ENCODE measurements at regions not wholly inside any gene's neighbourhood (a gene's known extent, or its start where the extent isn't known, plus 50 kb on each side); places are given as distances from the start of the nearest gene placed in this dataset.

DNA sequence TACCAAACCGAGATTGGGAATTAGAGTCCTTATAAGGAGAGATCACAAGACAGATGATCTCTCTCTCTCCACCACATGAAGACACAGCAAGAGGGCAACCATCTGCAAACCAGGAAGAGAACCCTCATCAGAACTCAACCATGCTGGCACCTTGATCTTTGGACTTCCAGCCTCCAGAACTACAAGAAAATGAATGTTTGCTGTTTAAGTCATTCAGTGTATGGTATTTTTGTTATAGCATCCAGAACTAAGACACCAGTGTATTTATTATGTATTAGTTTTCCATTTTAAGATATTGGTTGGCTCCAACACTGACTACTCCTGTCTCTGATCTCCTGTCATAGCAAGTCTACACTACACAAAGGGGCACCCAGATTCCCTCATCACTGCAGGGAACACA, 86.9 kb downstream of the CCDC34 start (continued):
- TF ChIP-seq, protein P1, sequence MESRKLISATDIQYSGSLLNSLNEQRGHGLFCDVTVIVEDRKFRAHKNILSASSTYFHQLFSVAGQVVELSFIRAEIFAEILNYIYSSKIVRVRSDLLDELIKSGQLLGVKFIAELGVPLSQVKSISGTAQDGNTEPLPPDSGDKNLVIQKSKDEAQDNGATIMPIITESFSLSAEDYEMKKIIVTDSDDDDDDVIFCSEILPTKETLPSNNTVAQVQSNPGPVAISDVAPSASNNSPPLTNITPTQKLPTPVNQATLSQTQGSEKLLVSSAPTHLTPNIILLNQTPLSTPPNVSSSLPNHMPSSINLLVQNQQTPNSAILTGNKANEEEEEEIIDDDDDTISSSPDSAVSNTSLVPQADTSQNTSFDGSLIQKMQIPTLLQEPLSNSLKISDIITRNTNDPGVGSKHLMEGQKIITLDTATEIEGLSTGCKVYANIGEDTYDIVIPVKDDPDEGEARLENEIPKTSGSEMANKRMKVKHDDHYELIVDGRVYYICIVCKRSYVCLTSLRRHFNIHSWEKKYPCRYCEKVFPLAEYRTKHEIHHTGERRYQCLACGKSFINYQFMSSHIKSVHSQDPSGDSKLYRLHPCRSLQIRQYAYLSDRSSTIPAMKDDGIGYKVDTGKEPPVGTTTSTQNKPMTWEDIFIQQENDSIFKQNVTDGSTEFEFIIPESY (IDR thresholded peaks at IDR 0.05; ENCODE audit: extremely low read depth, insufficient replicate concordance, low read length) = no peak

DNA sequence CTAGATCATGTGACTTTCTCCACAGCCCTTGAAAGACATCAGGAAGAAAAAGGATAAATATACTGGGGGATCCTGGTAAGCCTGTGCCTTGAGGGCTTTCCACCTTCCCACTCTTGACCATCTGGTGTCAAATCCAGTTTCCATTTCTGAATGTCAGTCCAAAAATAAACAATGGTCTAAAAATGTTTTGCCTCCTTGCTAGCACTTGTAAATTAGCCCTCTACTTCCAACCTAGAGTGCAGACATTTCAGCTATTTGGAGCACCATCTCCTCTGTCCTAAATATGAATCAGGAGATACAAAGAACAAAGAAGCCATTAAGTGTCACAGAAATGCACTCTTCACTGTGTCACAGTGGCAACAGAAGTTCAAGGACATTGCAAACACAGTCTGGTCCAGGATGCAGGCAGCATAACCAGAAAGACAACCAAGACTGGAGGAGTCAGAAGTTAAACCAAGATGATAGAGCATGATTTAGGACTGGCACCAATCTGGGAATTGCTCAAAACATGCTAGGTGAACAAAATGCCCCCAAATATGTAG, 88.1 kb downstream of the CCDC34 start:
- DNase-seq (ENCODE audit: low read depth, low spot score) (no peak), ATAC-seq (no peak)
- Histone ChIP-seq H3K4me2 (ENCODE audit: low read length) (no peak overlapping the region), H2AFZ (ENCODE audit: low read depth, low read length, poor library complexity, severe bottlenecking) (no peak overlapping the region), H3K9ac (ENCODE audit: low read length) (no peak overlapping the region), H3K4me3 (replicated peaks in 1 of 2; ENCODE audit: low read depth in 1 of 2, low read length in 2 of 2) (no peak overlapping the region), H3K27me3 (ENCODE audit: insufficient read depth, low read length) (peaks cover 13% of the 10 kb centered on the region; the same call in 1 of the 2 replicates), H3K9me3 (ENCODE audit: control insufficient read depth in 1 of 2, insufficient read depth in 1 of 2, low read depth in 1 of 2, low read length in 2 of 2) (no peaks in the 10 kb centered on the region), H3K9me2 (ENCODE audit: insufficient read depth) (no peaks in the 10 kb centered on the region), H3K4me1 (ENCODE audit: control insufficient read depth in 1 of 2, insufficient read depth in 2 of 2, low read length in 2 of 2) (no peaks in the 10 kb centered on the region), H3K27ac (ENCODE audit: low read depth, low read length) (no peak overlapping the region), H3K36me3 (ENCODE audit: control insufficient read depth in 1 of 2, insufficient read depth in 2 of 2, low read length in 2 of 2) (no peaks in the 10 kb centered on the region), H3K79me2 (ENCODE audit: insufficient read depth, low read length) (no peaks in the 10 kb centered on the region), H4K20me1 (ENCODE audit: insufficient read depth) (no peaks in the 10 kb centered on the region)
- ChIA-PET RAD21 (ENCODE audit: low non-redundant PET in 1 of 2, low total read pairs in 2 of 2, uncharacterized antibody in 2 of 2, unreplicated experiment in 2 of 2) (no interaction called here), POLR2A (no interaction called here), CTCF (no interaction called here)
- BruUV-seq (replicated peaks) = no TSS peak
- intact Hi-C loops (cut with micrococcal nuclease) = no loop called here
- TF ChIP-seq EGR1 (IDR thresholded peaks at IDR 0.05; ENCODE audit: low read depth) = no peak
- no peak for TF ChIP-seq SIN3A (IDR thresholded peaks at IDR 0.05; ENCODE audit: low read depth)
- no peak for TF ChIP-seq ZNF274 (IDR thresholded peaks at IDR 0.05; ENCODE audit: low read depth, low read length)
- no peak for TF ChIP-seq EZH2phosphoT487 (IDR thresholded peaks at IDR 0.05; ENCODE audit: borderline replicate concordance)
- no peak for TF ChIP-seq SRF (IDR thresholded peaks at IDR 0.05; ENCODE audit: low read depth)
- no peak for TF ChIP-seq JUND (IDR thresholded peaks at IDR 0.05)
- TF ChIP-seq POLR2A (IDR thresholded peaks at IDR 0.05; ENCODE audit: borderline replicate concordance, extremely low read depth, insufficient read depth, insufficient read length) = no peak
- no peak for TF ChIP-seq YY1 (IDR thresholded peaks at IDR 0.05; ENCODE audit: extremely low read depth, insufficient replicate concordance, low read depth, low read length)
- TF ChIP-seq EZH2 (IDR thresholded peaks at IDR 0.05) = no peak
- no peak for TF ChIP-seq FOSL1 (IDR thresholded peaks at IDR 0.05; ENCODE audit: low read depth)
- TF ChIP-seq, protein P1 (IDR thresholded peaks at IDR 0.05; ENCODE audit: extremely low read depth, insufficient replicate concordance, low read length) = no peak
- TF ChIP-seq, protein P2, sequence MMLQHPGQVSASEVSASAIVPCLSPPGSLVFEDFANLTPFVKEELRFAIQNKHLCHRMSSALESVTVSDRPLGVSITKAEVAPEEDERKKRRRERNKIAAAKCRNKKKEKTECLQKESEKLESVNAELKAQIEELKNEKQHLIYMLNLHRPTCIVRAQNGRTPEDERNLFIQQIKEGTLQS (IDR thresholded peaks at IDR 0.05) = no peak
- TF ChIP-seq, protein P3, sequence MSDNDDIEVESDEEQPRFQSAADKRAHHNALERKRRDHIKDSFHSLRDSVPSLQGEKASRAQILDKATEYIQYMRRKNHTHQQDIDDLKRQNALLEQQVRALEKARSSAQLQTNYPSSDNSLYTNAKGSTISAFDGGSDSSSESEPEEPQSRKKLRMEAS (IDR thresholded peaks at IDR 0.05) = no peak
- TF ChIP-seq, protein P4, sequence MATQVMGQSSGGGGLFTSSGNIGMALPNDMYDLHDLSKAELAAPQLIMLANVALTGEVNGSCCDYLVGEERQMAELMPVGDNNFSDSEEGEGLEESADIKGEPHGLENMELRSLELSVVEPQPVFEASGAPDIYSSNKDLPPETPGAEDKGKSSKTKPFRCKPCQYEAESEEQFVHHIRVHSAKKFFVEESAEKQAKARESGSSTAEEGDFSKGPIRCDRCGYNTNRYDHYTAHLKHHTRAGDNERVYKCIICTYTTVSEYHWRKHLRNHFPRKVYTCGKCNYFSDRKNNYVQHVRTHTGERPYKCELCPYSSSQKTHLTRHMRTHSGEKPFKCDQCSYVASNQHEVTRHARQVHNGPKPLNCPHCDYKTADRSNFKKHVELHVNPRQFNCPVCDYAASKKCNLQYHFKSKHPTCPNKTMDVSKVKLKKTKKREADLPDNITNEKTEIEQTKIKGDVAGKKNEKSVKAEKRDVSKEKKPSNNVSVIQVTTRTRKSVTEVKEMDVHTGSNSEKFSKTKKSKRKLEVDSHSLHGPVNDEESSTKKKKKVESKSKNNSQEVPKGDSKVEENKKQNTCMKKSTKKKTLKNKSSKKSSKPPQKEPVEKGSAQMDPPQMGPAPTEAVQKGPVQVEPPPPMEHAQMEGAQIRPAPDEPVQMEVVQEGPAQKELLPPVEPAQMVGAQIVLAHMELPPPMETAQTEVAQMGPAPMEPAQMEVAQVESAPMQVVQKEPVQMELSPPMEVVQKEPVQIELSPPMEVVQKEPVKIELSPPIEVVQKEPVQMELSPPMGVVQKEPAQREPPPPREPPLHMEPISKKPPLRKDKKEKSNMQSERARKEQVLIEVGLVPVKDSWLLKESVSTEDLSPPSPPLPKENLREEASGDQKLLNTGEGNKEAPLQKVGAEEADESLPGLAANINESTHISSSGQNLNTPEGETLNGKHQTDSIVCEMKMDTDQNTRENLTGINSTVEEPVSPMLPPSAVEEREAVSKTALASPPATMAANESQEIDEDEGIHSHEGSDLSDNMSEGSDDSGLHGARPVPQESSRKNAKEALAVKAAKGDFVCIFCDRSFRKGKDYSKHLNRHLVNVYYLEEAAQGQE (IDR thresholded peaks at IDR 0.05; ENCODE audit: low read depth) = no peak
- TF ChIP-seq, protein P5, sequence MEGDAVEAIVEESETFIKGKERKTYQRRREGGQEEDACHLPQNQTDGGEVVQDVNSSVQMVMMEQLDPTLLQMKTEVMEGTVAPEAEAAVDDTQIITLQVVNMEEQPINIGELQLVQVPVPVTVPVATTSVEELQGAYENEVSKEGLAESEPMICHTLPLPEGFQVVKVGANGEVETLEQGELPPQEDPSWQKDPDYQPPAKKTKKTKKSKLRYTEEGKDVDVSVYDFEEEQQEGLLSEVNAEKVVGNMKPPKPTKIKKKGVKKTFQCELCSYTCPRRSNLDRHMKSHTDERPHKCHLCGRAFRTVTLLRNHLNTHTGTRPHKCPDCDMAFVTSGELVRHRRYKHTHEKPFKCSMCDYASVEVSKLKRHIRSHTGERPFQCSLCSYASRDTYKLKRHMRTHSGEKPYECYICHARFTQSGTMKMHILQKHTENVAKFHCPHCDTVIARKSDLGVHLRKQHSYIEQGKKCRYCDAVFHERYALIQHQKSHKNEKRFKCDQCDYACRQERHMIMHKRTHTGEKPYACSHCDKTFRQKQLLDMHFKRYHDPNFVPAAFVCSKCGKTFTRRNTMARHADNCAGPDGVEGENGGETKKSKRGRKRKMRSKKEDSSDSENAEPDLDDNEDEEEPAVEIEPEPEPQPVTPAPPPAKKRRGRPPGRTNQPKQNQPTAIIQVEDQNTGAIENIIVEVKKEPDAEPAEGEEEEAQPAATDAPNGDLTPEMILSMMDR (IDR thresholded peaks at IDR 0.05 in 2 of 3, conservative IDR thresholded peaks at IDR 0.05 in 1 of 3; ENCODE audit: borderline replicate concordance in 1 of 3, insufficient read depth in 1 of 3, low read depth in 2 of 3, low read length in 2 of 3) = no peak

Data from HCT116 (cell line).